ENCODE measurements at regions not wholly inside any gene's neighbourhood (a gene's known extent, or its start where the extent isn't known, plus 50 kb on each side); places are given as distances from the start of the nearest gene placed in this dataset.
"Not testable (repeated sequence)": the region's sequence is repeated elsewhere in the genome, so short reads cannot be mapped to it uniquely, and the experiment has no call there.

GRCh38 chr2:89985650-89986049 lies 1294.2 kb downstream of the RPIA start:
- not testable (repeated sequence) for TF ChIP-seq CTCF (IDR thresholded peaks at IDR 0.05; ENCODE audit: poor library complexity, severe bottlenecking); POLR2AphosphoS5 (IDR thresholded peaks at IDR 0.05); TAF1 (IDR thresholded peaks at IDR 0.05; ENCODE audit: low read depth); EZH2 (IDR thresholded peaks at IDR 0.05; ENCODE audit: borderline replicate concordance, insufficient read depth, low read length, poor library complexity, severe bottlenecking)
- TF ChIP-seq, protein P1, sequence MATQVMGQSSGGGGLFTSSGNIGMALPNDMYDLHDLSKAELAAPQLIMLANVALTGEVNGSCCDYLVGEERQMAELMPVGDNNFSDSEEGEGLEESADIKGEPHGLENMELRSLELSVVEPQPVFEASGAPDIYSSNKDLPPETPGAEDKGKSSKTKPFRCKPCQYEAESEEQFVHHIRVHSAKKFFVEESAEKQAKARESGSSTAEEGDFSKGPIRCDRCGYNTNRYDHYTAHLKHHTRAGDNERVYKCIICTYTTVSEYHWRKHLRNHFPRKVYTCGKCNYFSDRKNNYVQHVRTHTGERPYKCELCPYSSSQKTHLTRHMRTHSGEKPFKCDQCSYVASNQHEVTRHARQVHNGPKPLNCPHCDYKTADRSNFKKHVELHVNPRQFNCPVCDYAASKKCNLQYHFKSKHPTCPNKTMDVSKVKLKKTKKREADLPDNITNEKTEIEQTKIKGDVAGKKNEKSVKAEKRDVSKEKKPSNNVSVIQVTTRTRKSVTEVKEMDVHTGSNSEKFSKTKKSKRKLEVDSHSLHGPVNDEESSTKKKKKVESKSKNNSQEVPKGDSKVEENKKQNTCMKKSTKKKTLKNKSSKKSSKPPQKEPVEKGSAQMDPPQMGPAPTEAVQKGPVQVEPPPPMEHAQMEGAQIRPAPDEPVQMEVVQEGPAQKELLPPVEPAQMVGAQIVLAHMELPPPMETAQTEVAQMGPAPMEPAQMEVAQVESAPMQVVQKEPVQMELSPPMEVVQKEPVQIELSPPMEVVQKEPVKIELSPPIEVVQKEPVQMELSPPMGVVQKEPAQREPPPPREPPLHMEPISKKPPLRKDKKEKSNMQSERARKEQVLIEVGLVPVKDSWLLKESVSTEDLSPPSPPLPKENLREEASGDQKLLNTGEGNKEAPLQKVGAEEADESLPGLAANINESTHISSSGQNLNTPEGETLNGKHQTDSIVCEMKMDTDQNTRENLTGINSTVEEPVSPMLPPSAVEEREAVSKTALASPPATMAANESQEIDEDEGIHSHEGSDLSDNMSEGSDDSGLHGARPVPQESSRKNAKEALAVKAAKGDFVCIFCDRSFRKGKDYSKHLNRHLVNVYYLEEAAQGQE (IDR thresholded peaks at IDR 0.05; ENCODE audit: borderline replicate concordance) = not testable (repeated sequence)
